ENCODE measurements at regions not wholly inside any gene's neighbourhood (a gene's known extent, or its start where the extent isn't known, plus 50 kb on each side); places are given as distances from the start of the nearest gene placed in this dataset.

DNA sequence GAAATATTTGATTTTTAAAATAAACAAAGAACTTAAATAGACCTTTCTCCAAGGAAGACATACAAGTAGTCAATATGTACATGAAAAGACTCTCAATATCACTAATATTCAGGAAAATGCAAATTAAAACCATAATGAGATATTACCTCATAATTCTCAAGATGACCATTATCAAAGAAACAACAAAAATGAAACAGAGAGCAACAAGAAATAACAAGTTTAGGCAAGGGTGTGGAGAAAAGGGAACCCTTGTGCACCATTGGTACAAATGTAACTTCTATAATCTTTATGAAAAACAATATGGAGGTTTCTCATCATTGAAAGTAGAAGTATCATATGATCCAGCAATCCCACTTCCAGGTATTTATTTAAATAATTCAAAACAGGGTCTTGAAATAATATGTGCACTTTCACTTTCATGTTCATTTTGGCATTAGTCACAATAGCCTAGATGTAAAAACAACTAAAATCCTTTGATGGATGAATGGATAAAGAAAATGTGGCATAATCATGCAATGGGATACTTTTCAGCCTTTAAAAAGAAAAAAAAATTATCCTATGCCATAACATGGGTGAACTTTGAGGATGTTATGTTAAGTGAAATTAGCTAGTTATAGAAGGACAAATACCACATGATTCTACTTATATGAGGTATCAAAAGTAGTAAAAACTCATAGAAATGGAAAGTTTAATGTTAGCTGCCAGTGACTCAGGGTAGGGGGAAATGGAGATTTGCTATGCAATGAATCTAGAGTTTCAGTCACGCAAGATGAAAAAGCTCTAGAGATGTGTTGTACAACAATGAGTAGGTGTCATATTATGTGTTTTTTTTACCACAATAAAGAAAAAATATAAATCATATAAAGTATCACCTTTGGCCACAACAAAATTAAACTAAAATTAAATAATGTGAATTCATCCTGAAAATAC, 114.5 kb upstream of the LYPLAL1 start (continued):
- TF ChIP-seq, protein P1, sequence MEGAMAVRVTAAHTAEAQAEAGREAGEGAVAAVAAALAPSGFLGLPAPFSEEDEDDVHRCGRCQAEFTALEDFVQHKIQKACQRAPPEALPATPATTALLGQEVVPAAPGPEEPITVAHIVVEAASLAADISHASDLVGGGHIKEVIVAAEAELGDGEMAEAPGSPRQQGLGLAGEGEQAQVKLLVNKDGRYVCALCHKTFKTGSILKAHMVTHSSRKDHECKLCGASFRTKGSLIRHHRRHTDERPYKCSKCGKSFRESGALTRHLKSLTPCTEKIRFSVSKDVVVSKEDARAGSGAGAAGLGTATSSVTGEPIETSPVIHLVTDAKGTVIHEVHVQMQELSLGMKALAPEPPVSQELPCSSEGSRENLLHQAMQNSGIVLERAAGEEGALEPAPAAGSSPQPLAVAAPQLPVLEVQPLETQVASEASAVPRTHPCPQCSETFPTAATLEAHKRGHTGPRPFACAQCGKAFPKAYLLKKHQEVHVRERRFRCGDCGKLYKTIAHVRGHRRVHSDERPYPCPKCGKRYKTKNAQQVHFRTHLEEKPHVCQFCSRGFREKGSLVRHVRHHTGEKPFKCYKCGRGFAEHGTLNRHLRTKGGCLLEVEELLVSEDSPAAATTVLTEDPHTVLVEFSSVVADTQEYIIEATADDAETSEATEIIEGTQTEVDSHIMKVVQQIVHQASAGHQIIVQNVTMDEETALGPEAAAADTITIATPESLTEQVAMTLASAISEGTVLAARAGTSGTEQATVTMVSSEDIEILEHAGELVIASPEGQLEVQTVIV (IDR thresholded peaks at IDR 0.05; ENCODE audit: borderline replicate concordance, partially characterized antibody): no peak
- TF ChIP-seq, protein P2, sequence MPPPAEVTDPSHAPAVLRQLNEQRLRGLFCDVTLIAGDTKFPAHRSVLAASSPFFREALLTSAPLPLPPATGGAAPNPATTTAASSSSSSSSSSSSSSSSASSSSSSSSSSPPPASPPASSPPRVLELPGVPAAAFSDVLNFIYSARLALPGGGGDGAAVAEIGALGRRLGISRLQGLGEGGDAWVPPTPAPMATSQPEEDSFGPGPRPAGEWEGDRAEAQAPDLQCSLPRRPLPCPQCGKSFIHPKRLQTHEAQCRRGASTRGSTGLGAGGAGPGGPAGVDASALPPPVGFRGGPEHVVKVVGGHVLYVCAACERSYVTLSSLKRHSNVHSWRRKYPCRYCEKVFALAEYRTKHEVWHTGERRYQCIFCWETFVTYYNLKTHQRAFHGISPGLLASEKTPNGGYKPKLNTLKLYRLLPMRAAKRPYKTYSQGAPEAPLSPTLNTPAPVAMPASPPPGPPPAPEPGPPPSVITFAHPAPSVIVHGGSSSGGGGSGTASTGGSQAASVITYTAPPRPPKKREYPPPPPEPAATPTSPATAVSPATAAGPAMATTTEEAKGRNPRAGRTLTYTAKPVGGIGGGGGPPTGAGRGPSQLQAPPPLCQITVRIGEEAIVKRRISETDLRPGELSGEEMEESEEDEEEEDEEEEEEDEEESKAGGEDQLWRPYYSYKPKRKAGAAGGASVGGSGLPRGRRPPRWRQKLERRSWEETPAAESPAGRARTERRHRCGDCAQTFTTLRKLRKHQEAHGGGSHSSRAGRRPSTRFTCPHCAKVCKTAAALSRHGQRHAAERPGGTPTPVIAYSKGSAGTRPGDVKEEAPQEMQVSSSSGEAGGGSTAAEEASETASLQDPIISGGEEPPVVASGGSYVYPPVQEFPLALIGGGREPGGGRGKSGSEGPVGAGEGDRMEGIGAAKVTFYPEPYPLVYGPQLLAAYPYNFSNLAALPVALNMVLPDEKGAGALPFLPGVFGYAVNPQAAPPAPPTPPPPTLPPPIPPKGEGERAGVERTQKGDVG (CRISPR knock-in tag; IDR thresholded peaks at IDR 0.05): no peak
- TF ChIP-seq ZNF687 (IDR thresholded peaks at IDR 0.05) (no peak), BRCA1 (IDR thresholded peaks at IDR 0.05; ENCODE audit: low read depth, low read length) (no peak), BCL3 (IDR thresholded peaks at IDR 0.05; ENCODE audit: borderline replicate concordance, insufficient read depth, low read depth, low read length, poor library complexity, severe bottlenecking) (no peak), MEF2A (IDR thresholded peaks at IDR 0.05; ENCODE audit: insufficient read depth, low read depth, low read length) (0 out of 2 replicates have a peak, but pooled peaks have one; percentile 23), ATF3 (IDR thresholded peaks at IDR 0.05; ENCODE audit: borderline replicate concordance, extremely low read depth, low read depth, low read length) (no peak), RAD51 (IDR thresholded peaks at IDR 0.05) (no peak), BACH1 (IDR thresholded peaks at IDR 0.05; ENCODE audit: borderline replicate concordance) (no peak), ETV6 (conservative IDR thresholded peaks at IDR 0.05 in 1 of 2, IDR thresholded peaks at IDR 0.05 in 1 of 2; ENCODE audit: borderline replicate concordance in 1 of 2, low read depth in 1 of 2) (no peak)
- TF ChIP-seq, protein P3, sequence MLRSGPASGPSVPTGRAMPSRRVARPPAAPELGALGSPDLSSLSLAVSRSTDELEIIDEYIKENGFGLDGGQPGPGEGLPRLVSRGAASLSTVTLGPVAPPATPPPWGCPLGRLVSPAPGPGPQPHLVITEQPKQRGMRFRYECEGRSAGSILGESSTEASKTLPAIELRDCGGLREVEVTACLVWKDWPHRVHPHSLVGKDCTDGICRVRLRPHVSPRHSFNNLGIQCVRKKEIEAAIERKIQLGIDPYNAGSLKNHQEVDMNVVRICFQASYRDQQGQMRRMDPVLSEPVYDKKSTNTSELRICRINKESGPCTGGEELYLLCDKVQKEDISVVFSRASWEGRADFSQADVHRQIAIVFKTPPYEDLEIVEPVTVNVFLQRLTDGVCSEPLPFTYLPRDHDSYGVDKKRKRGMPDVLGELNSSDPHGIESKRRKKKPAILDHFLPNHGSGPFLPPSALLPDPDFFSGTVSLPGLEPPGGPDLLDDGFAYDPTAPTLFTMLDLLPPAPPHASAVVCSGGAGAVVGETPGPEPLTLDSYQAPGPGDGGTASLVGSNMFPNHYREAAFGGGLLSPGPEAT (IDR thresholded peaks at IDR 0.05; ENCODE audit: low read depth): no peak

Measured in GM12878 (cell line).